ENCODE measurements at regions not wholly inside any gene's neighbourhood (a gene's known extent, or its start where the extent isn't known, plus 50 kb on each side); places are given as distances from the start of the nearest gene placed in this dataset.

DNA sequence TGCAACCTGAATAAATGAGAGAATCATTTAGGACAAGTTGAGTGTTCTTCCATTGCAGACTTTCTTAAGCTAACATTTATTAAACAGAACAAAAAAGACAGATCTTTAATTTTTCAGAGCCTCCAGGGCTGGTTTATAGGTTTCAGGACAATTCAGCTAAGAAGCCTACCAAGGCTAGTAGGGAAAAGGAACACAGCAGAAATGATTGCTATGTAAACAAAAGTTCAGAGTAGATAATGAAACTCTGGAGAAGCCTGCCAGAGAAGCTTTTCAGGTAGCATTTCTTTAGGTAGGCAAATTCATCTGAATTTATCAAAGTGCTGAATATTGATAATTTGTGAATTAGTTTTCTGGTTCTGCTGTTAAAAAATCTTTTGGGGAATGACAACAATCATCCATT is 264.2 kb downstream of the DEPDC1B start:
- TF ChIP-seq, protein P1, sequence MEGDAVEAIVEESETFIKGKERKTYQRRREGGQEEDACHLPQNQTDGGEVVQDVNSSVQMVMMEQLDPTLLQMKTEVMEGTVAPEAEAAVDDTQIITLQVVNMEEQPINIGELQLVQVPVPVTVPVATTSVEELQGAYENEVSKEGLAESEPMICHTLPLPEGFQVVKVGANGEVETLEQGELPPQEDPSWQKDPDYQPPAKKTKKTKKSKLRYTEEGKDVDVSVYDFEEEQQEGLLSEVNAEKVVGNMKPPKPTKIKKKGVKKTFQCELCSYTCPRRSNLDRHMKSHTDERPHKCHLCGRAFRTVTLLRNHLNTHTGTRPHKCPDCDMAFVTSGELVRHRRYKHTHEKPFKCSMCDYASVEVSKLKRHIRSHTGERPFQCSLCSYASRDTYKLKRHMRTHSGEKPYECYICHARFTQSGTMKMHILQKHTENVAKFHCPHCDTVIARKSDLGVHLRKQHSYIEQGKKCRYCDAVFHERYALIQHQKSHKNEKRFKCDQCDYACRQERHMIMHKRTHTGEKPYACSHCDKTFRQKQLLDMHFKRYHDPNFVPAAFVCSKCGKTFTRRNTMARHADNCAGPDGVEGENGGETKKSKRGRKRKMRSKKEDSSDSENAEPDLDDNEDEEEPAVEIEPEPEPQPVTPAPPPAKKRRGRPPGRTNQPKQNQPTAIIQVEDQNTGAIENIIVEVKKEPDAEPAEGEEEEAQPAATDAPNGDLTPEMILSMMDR (IDR thresholded peaks at IDR 0.05): no peak
- TF ChIP-seq POLR2A (IDR thresholded peaks at IDR 0.05): no peak
